WERI-Rb-1 (cell line): ENCODE measurements at regions not wholly inside any gene's neighbourhood (a gene's known extent, or its start where the extent isn't known, plus 50 kb on each side); places are given as distances from the start of the nearest gene placed in this dataset.

Experiments used
- DNase-seq: peaks from one replicate; pipeline ENCODE4 v3.0.0-alpha.2; 2020
- H3K27ac ChIP-seq: fragments of 250-450 bp; sonication (Bioruptor Pico); 2 replicates; pipeline ENCODE4 v1.5.1; 2020; ENCODE audit warnings: mild to moderate bottlenecking, moderate library complexity
- H3K27me3 ChIP-seq: fragments of 250-450 bp; sonication (Bioruptor Pico); 2 replicates; pipeline ENCODE4 v1.5.1; 2021; ENCODE audit warnings: mild to moderate bottlenecking, low read depth, moderate library complexity; ENCODE audit not compliant: insufficient read depth, severe bottlenecking
- H3K36me3 ChIP-seq: fragments of 250-450 bp; sonication (Bioruptor Pico); 2 replicates; pipeline ENCODE4 v1.5.1; 2020; ENCODE audit warnings: mild to moderate bottlenecking, moderate library complexity
- H3K4me3 ChIP-seq: 2 replicates; pipeline ENCODE4 v1.5.1; 2011; ENCODE audit warnings: low read depth, mild to moderate bottlenecking, control low read depth, low read length
- H3K9me3 ChIP-seq: fragments of 250-450 bp; sonication (Bioruptor Pico); 2 replicates; pipeline ENCODE4 v1.5.1; 2021; ENCODE audit warnings: mild to moderate bottlenecking, moderate library complexity; ENCODE audit not compliant: severe bottlenecking
- CTCF ChIP-seq: IDR thresholded peaks from 2 replicates; pipeline ENCODE4 v1.5.1; 2011; ENCODE audit warnings: low read depth, mild to moderate bottlenecking, control low read depth, inconsistent platforms, low read length

DNA sequence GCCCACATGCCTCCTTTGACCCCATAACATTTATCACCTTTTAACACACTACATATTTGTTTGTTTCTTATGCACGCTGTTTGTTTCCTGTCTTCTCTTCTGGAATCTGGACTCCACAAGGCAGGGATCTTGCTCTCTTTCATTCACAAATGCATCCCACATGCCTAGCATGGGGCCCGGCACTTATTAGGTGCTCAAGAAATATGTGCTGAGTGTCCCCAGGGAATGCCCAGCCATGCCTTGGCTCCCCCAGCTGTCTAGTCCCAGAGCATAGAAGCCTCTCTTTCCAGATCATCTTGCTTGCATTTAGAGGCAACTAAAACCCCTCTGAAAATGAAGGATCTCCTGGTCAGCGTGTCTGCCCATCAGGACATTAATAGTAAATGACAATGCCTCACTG is 283.7 kb downstream of the CBLN1 start:
- H3K36me3 ChIP-seq = no peaks in the 10 kb centered on the region
- DNase-seq = no peak
- H3K4me3 ChIP-seq = no peak overlapping the region
- no peaks in the 10 kb centered on the region for H3K9me3 ChIP-seq
- TF ChIP-seq CTCF = no peak
- no peaks in the 10 kb centered on the region for H3K27me3 ChIP-seq
- H3K27ac ChIP-seq = no peak overlapping the region

DNA sequence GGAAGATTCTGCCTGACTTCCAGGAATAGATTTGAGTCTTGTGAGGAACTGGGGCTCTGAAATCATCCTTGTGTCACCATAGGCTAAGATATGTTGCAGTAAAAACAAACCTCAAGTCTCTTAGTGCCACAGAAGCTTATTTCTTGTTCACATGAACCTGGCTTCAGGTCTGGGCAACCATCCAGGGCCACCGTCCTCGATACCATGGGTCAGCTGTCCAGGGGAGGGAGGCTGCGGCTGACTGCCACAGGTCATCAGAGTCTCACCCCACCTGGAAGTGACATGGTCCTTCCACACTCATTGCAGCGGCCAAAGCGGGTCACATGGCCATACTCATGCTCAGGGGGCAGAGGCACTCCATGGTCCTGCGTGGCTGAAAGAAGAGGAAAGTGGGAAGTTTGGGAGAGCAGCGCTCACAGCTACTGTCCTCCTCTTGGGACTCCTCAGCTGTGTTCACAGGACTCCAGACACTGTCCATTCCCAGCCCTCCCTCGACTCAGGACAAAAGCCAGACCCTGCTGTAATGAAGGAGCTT is 284.5 kb downstream of the CBLN1 start:
- H3K4me3 ChIP-seq = no peak overlapping the region
- no peak for TF ChIP-seq CTCF
- no peaks in the 10 kb centered on the region for H3K27me3 ChIP-seq
- H3K36me3 ChIP-seq = no peaks in the 10 kb centered on the region
- no peaks in the 10 kb centered on the region for H3K9me3 ChIP-seq
- DNase-seq = no peak
- no peak overlapping the region for H3K27ac ChIP-seq

DNA sequence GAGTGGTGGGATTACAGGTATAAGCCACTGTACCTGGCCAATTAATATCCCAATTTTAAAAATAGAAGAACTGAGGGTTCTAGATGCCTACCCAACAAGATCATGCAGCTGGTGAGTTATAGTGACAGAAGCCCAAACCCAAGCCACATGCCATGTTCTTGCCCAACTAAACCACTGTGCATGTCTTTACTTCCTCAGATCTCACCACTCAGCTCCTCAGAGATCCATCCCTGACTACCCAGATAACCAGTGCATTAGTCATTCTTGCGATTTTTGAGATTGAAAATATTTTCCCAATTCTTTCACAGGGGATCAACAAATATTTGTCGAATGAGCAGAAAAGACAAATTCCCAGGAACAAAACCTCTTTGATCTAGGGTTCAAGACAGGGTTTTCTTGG is 303.1 kb downstream of the CBLN1 start:
- Histone ChIP-seq H3K27ac (no peak overlapping the region), H3K27me3 (no peaks in the 10 kb centered on the region), H3K9me3 (no peaks in the 10 kb centered on the region), H3K36me3 (no peaks in the 10 kb centered on the region), H3K4me3 (no peak overlapping the region)
- no peak for DNase-seq
- no peak for TF ChIP-seq CTCF

DNA sequence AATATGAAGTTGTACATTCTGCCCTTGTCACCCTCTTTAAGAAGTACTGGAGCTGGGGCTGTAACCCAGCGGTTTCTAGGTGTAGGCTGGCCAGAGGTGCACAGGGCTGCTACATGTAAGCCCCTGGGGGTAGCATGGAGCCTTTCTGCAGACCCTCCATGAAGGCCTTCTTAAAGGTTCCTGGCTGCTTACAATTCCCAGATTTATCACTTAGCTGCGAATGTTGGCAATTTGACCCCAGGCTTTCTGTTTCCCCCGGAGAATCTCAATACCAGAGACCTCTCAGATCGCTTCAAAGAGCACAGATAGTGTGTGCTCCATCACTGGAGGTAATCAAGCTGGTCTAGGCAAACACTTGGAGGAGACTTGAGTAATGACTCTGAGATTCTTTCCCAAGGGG is 309.4 kb downstream of the CBLN1 start:
- Histone ChIP-seq H3K36me3 (no peaks in the 10 kb centered on the region), H3K27me3 (no peaks in the 10 kb centered on the region), H3K4me3 (no peak overlapping the region), H3K27ac (peak overlapping the region; percentile 67), H3K9me3 (no peaks in the 10 kb centered on the region)
- no peak for DNase-seq
- no peak for TF ChIP-seq CTCF

- Histone ChIP-seq H3K27me3 (no peaks in the 10 kb centered on the region), H3K4me3 (no peak overlapping the region), H3K36me3 (no peaks in the 10 kb centered on the region), H3K9me3 (no peaks in the 10 kb centered on the region), H3K27ac (peak overlapping the region; percentile 67)
- peak; percentile 58 for DNase-seq
- TF ChIP-seq CTCF = 0 out of 2 replicates have a peak, but pooled peaks have one; percentile 1
Measured at GRCh38 chr16:48971571-48972077, 310.0 kb downstream of the CBLN1 start.

- no peaks in the 10 kb centered on the region for H3K9me3 ChIP-seq
- DNase-seq = no peak
- no peak overlapping the region for H3K27ac ChIP-seq
- TF ChIP-seq CTCF = no peak
- H3K27me3 ChIP-seq = no peaks in the 10 kb centered on the region
- no peaks in the 10 kb centered on the region for H3K36me3 ChIP-seq
- no peak overlapping the region for H3K4me3 ChIP-seq
Measured at GRCh38 chr16:48970216-48970615, 311.4 kb downstream of the CBLN1 start.
